Common myeloid progenitor, CD34-positive (primary cell): ENCODE measurements at regions not wholly inside any gene's neighbourhood (a gene's known extent, or its start where the extent isn't known, plus 50 kb on each side); places are given as distances from the start of the nearest gene placed in this dataset.

Experiments used
- CTCF ChIA-PET: fragments of 350-600 bp; sonication (Branson Sonifier 250); formaldehyde crosslinking; loops from one replicate; lab custom pipeline; 2021; ENCODE audit warnings: antibody characterized with exemption; lab: Charles Lee
- POLR2A ChIA-PET: fragments of 350-600 bp; sonication (Branson Sonifier 250); formaldehyde crosslinking; loops from one replicate; lab custom pipeline; 2021; ENCODE audit warnings: antibody characterized with exemption; lab: Charles Lee
- DNase-seq, 3 donors: peaks; one replicate each; pipeline versions ENCODE4 v3.0.0 to v3.0.0-alpha.2; 2013
- H3K27ac ChIP-seq, 2 experiments: 1 replicate in 1 of 2; 2 replicates in 1 of 2; pipeline ENCODE4 v1.7.0; 2013; ENCODE audit warnings: inconsistent platforms in 2 of 2, low read length in 2 of 2, mild to moderate bottlenecking in 2 of 2, low read depth in 1 of 2, moderate library complexity in 1 of 2; ENCODE audit not compliant: severe bottlenecking in 2 of 2, insufficient read depth in 1 of 2, poor library complexity in 1 of 2
- H3K27me3 ChIP-seq, 5 experiments: replicated peaks in 2 of 5; 1 replicate in 3 of 5; 2 replicates in 2 of 5; pipeline versions ENCODE4 v1.6.1 to v1.7.0; 2013; ENCODE audit warnings: low read length in 4 of 5, mild to moderate bottlenecking in 2 of 5, moderate library complexity in 2 of 5, inconsistent platforms in 1 of 5; ENCODE audit not compliant: insufficient read depth in 5 of 5, control insufficient read depth in 4 of 5
- H3K36me3 ChIP-seq, 4 experiments: 1 replicate in 2 of 4; 2 replicates in 2 of 4; pipeline versions ENCODE4 v1.6.1 to v1.7.0; 2013; ENCODE audit warnings: low read length in 3 of 4, control low read depth in 1 of 4, mild to moderate bottlenecking in 1 of 4; ENCODE audit not compliant: control insufficient read depth in 4 of 4, insufficient read depth in 4 of 4
- H3K4me1 ChIP-seq, 4 experiments: 1 replicate in 3 of 4; 2 replicates in 1 of 4; pipeline versions ENCODE4 v1.6.1 to v1.7.1; 2013; ENCODE audit warnings: low read length in 3 of 4, mild to moderate bottlenecking in 3 of 4, control low read depth in 1 of 4, inconsistent platforms in 1 of 4, moderate library complexity in 1 of 4; ENCODE audit not compliant: control insufficient read depth in 4 of 4, insufficient read depth in 4 of 4; ENCODE audit errors: control extremely low read depth in 1 of 4
- H3K4me3 ChIP-seq, 7 experiments: 1 replicate in 4 of 7; 2 replicates in 3 of 7; pipeline versions ENCODE4 v1.5.1 to v1.7.0; 2013; ENCODE audit warnings: mild to moderate bottlenecking in 7 of 7, low read length in 6 of 7, moderate library complexity in 6 of 7, inconsistent platforms in 2 of 7, low read depth in 2 of 7, control low read depth in 1 of 7; ENCODE audit not compliant: insufficient read depth in 4 of 7, control insufficient read depth in 1 of 7; ENCODE audit errors: extremely low read depth in 1 of 7
- H3K9me3 ChIP-seq, 5 experiments: 1 replicate in 4 of 5; 2 replicates in 1 of 5; pipeline versions ENCODE4 v1.6.1 to v1.7.1; 2013; ENCODE audit warnings: low read length in 4 of 5, mild to moderate bottlenecking in 2 of 5, inconsistent platforms in 1 of 5, low read depth in 1 of 5, moderate library complexity in 1 of 5; ENCODE audit not compliant: control insufficient read depth in 4 of 5, insufficient read depth in 2 of 5; ENCODE audit errors: control extremely low read depth in 1 of 5
- WGBS: methylation state at CpG from one replicate; pipeline ENCODE4 v1.1.5; 2013; ENCODE audit not compliant: insufficient coverage; 5-methylcytosine and 5-hydroxymethylcytosine counted together

- no peak for DNase-seq
- WGBS: no CpG with 5 or more reads among the region's 2 CpGs
- POLR2A ChIA-PET: no interaction called here
- no peaks in the 10 kb centered on the region for H3K9me3 ChIP-seq
- H3K27me3 ChIP-seq: no peaks in the 10 kb centered on the region
- no peak overlapping the region for H3K4me3 ChIP-seq
- H3K36me3 ChIP-seq: no peaks in the 10 kb centered on the region
- CTCF ChIA-PET: no interaction called here
- no peaks in the 10 kb centered on the region for H3K4me1 ChIP-seq
- H3K27ac ChIP-seq: no peak overlapping the region
Observed at GRCh38 chr5:156109317-156110023, 217.5 kb upstream of the SGCD start.

- CTCF ChIA-PET: no interaction called here
- Histone ChIP-seq H3K9me3 (no peaks in the 10 kb centered on the region), H3K36me3 (no peaks in the 10 kb centered on the region), H3K27ac (no peak overlapping the region), H3K4me3 (no peak overlapping the region), H3K27me3 (no peaks in the 10 kb centered on the region), H3K4me1 (no peaks in the 10 kb centered on the region)
- no peak for DNase-seq
- POLR2A ChIA-PET: no interaction called here
- 89% methylated on average over 3 of the region's 4 CpGs for WGBS
Observed at GRCh38 chr5:156119692-156120091, 207.3 kb upstream of the SGCD start.

GRCh38 chr5:156120777-156121176 lies 206.2 kb upstream of the SGCD start:
- H3K27ac ChIP-seq: no peak overlapping the region
- ChIA-PET CTCF (no interaction called here), POLR2A (no interaction called here)
- DNase-seq: no peak
- no peaks in the 10 kb centered on the region for H3K36me3 ChIP-seq
- H3K27me3 ChIP-seq: no peaks in the 10 kb centered on the region
- H3K4me1 ChIP-seq: no peaks in the 10 kb centered on the region
- 100% methylated on average over 4 of the region's 4 CpGs for WGBS
- no peaks in the 10 kb centered on the region for H3K9me3 ChIP-seq
- H3K4me3 ChIP-seq: no peak overlapping the region

DNA sequence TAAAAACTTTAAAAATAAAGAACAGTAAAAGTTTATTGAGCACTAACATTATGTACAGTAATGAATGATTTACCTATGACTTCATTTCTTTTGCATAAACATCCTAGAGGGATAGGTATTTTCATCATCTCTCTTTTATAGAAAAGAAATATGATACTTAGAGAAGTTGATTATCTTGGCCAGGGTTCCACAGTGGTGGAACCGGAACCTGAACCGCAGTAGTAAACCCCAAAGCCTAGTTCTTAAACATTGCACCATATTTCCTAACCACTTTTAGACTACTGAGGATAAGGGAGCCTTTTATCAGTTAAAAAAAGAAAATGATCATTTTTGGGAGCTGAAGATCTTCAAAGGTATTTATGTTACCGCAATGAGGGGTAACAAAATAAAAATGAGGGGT lies 205.7 kb upstream of the SGCD start:
- ChIA-PET POLR2A (no interaction called here), CTCF (no interaction called here)
- Histone ChIP-seq H3K36me3 (no peaks in the 10 kb centered on the region), H3K27me3 (no peaks in the 10 kb centered on the region), H3K9me3 (no peaks in the 10 kb centered on the region), H3K27ac (no peak overlapping the region), H3K4me1 (no peaks in the 10 kb centered on the region), H3K4me3 (no peak overlapping the region)
- WGBS: 90% methylated on average over 2 of the region's 3 CpGs
- DNase-seq: no peak

DNA sequence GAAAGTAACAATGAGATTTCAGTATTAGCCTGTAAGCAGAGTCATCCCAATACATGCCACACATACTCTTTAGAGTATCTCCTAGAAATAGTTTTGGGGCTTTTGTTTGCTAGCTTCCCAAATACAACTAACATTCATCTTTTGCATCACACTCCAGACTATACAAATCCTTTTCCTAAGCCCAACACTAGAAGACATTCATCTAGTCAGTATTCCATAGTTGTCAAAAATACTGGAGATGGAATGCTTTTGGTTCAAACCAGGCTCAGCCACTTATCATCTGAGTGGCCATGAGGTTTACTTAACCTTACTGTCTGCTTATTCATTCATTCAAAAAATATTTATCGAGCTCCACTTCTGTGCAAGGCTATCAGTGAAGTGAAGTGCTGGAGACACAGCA lies 205.1 kb upstream of the SGCD start:
- H3K4me1 ChIP-seq: no peaks in the 10 kb centered on the region
- no peak overlapping the region for H3K27ac ChIP-seq
- WGBS: no CpG with 5 or more reads among the region's 1 CpG
- H3K4me3 ChIP-seq: no peak overlapping the region
- DNase-seq: no peak
- H3K27me3 ChIP-seq: no peaks in the 10 kb centered on the region
- ChIA-PET CTCF (no interaction called here), POLR2A (no interaction called here)
- no peaks in the 10 kb centered on the region for H3K36me3 ChIP-seq
- H3K9me3 ChIP-seq: no peaks in the 10 kb centered on the region

DNA sequence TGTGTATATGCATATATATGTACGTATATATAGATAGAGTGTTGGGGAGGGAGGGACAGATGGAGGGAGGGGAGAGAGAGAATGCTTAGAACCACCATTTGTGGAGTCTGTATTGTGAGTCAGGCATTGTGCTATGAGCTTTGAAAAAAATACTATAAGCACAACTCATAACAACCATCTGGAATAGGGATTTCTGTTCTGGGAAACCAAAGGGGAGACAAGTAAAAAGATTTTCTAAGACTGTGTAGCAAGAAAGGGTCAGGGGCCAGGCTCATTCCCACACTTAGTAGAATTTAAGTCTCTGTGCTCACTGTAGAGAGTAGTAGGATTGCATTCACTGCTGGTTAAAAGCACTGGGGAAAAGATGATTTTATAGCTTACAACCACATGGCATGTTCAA lies 202.3 kb upstream of the SGCD start:
- Histone ChIP-seq H3K36me3 (no peaks in the 10 kb centered on the region), H3K4me1 (no peaks in the 10 kb centered on the region), H3K4me3 (no peak overlapping the region), H3K9me3 (no peaks in the 10 kb centered on the region), H3K27me3 (no peaks in the 10 kb centered on the region), H3K27ac (no peak overlapping the region)
- no CpG with 5 or more reads among the region's 1 CpG for WGBS
- ChIA-PET POLR2A (no interaction called here), CTCF (no interaction called here)
- no peak for DNase-seq

- Histone ChIP-seq H3K27ac (no peak overlapping the region), H3K9me3 (no peaks in the 10 kb centered on the region), H3K27me3 (no peaks in the 10 kb centered on the region), H3K36me3 (no peaks in the 10 kb centered on the region), H3K4me1 (no peaks in the 10 kb centered on the region), H3K4me3 (no peak overlapping the region)
- DNase-seq: no peak
- CTCF ChIA-PET: no interaction called here
- 60% methylated on average over 1 of the region's 3 CpGs for WGBS
- POLR2A ChIA-PET: no interaction called here
Observed at GRCh38 chr5:156125118-156125517, 201.8 kb upstream of the SGCD start.
